GM18511 (cell line): ENCODE measurements at regions not wholly inside any gene's neighbourhood (a gene's known extent, or its start where the extent isn't known, plus 50 kb on each side); places are given as distances from the start of the nearest gene placed in this dataset.
"Not testable (repeated sequence)": the region's sequence is repeated elsewhere in the genome, so short reads cannot be mapped to it uniquely, and the experiment has no call there.

Experiments used
- ATAC-seq: cut with Tn5 transposase; IDR thresholded peaks from one replicate; pipeline ENCODE4 v1.9.1; 2021; ENCODE audit warnings: mild to moderate bottlenecking, moderate library complexity; ENCODE audit not compliant: unreplicated experiment

GRCh38 chr2:190584980-190585661, 50.6 kb upstream of the NEMP2 start:
- no peak for ATAC-seq

- ATAC-seq: no peak
These were observed 52.6 kb upstream of the NEMP2 start for GRCh38 chr2:190587106-190587505.

DNA sequence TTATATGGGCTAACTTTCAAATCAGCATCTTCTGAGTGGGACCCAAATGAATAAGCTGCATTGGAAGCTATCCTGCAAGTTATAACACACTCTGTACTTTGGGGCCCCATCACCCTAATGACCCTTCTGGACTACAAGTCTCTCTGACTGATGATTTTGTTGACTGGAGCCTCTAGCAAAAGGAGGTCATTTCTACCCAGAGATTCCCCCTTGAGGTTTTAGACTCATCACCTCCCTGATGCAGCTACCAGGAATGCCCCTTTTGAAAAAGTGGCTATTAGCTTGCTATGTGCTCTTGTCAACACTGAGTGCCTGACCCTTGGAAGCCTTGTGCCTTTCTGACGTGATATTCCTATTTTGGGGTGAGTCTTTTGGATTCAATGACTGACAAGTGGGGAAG, 54.5 kb upstream of the NEMP2 start:
- ATAC-seq: peak; percentile 40

GRCh38 chr2:190591437-190591836, 56.9 kb upstream of the NEMP2 start:
- ATAC-seq: peak; percentile 53

GRCh38 chr2:190592831-190593230, 56.1 kb upstream of the NAB1 start:
- ATAC-seq: no peak

GRCh38 chr2:190595879-190596278, 53.0 kb upstream of the NAB1 start:
- ATAC-seq: not testable (repeated sequence)

DNA sequence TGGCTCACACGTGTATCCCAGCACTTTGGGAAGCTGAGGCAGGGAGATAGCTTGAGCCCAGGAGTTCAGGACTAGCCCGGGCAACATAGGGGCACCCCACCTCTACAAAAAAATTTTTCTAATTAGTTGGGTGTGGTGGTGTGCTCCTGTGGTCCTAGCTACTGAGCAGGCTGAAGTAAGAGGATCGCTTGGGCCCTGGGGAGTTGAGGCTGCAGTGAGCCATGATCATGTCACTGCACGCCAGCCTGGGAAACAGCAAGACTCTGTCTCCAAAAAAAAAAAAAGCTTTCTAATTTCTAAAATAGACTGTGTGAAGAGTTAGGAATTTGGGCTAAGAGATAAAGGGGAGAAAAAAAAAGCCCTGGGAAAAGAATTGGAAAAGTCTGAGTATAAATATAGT, 51.9 kb upstream of the NAB1 start:
- no peak for ATAC-seq

DNA sequence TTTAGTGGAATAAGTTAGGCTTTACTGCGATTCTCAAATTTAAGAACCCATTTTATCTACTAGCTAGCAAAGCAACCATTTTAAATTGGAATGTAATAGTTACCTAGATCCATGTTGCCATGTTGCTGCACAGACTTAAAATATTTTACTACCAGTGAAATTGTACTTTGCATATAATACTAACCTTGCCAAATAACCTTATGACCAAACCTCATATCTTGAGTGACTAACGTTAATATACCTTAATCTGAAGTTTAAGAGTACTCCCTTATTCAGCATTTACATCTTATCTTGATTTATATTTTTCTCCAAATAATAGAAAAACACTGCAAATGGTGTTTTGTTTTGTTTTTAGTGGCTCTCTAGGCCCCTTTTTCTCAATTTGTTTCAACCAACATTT, 50.3 kb upstream of the NAB1 start:
- no peak for ATAC-seq

DNA sequence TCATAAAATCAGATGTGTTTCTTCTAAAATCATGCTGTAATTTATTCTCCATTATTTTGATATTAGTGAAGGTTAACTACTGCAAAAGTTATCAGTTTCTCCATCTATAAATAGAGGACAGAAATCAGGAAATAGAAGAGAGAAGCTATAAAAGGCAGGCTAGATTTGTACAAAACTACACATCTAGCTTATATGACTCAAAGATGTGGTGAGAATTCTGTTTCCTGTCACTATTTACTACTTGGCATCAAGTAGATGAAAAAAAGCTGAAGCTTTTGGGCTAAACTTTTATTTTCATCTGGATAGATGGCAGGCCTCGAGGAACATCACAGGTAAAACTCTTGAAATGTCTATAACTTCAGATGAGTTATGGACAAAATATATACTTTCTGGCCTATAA, 49.8 kb upstream of the NAB1 start:
- no peak for ATAC-seq
